GM12864 (cell line): ENCODE measurements at regions not wholly inside any gene's neighbourhood (a gene's known extent, or its start where the extent isn't known, plus 50 kb on each side); places are given as distances from the start of the nearest gene placed in this dataset.

Experiments used
- DNase-seq: peaks from one replicate; pipeline ENCODE4 v3.0.0-alpha.2; 2011; ENCODE audit warnings: low read depth
- H3K4me3 ChIP-seq: 2 replicates; pipeline ENCODE4 v1.5.1; 2011; ENCODE audit warnings: mild to moderate bottlenecking, low read depth, low read length, control low read depth
- TF ChIP-seq, protein P1 (sequence below): IDR thresholded peaks from 2 replicates; pipeline ENCODE4 v1.5.1; 2011; ENCODE audit warnings: low read depth, mild to moderate bottlenecking, moderate library complexity, low read length, control low read depth, inconsistent platforms; ENCODE audit errors: missing control alignments

DNA sequence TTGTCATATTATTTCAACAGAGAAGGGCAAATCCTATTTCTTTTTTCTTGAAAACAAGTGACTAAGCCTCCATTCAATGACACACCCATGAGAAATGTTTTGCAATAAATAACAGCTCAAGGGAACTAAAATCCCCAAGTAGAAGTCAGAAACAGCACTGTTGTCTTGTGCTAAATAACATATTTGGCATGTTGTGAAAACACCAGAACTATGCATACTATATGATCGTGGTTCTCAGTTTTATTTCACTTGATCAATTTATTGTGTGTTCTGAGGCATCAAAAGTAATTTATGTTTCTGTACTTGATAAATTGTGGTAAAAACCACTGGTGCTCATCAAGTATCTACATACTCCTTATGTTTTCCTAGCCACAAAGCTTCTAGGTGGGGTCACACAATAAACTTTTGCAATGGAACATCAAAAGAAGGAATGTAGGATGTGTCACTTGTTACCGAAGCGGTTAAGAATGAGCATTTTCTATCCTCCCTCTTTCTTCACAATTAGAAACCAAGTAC, 691.7 kb upstream of the CBLB start:
- H3K4me3 ChIP-seq: no peak overlapping the region
- DNase-seq: no peak
- TF ChIP-seq, protein P1, sequence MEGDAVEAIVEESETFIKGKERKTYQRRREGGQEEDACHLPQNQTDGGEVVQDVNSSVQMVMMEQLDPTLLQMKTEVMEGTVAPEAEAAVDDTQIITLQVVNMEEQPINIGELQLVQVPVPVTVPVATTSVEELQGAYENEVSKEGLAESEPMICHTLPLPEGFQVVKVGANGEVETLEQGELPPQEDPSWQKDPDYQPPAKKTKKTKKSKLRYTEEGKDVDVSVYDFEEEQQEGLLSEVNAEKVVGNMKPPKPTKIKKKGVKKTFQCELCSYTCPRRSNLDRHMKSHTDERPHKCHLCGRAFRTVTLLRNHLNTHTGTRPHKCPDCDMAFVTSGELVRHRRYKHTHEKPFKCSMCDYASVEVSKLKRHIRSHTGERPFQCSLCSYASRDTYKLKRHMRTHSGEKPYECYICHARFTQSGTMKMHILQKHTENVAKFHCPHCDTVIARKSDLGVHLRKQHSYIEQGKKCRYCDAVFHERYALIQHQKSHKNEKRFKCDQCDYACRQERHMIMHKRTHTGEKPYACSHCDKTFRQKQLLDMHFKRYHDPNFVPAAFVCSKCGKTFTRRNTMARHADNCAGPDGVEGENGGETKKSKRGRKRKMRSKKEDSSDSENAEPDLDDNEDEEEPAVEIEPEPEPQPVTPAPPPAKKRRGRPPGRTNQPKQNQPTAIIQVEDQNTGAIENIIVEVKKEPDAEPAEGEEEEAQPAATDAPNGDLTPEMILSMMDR: no peak

DNA sequence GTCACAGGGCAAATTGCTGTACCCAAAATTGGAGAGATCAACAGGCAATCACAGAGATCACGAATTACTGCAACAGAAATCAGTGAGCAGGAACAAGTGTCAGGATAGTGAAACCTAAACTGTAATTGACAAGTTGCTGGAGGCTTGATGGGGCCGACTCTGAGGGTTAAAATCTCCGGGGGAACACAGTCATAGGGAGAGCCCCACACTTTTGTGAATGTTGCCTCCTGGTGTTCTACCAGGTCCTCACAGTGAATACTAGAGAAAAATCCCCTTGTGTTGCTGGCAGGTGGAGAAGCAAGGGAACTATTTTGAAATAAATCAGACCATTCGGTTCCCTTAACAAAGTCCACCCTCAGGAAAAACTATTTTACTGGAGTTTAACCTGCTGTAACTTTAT, 697.5 kb upstream of the CBLB start:
- H3K4me3 ChIP-seq: no peak overlapping the region
- DNase-seq: peak; percentile 53
- TF ChIP-seq, protein P1: peak; percentile 47

DNA sequence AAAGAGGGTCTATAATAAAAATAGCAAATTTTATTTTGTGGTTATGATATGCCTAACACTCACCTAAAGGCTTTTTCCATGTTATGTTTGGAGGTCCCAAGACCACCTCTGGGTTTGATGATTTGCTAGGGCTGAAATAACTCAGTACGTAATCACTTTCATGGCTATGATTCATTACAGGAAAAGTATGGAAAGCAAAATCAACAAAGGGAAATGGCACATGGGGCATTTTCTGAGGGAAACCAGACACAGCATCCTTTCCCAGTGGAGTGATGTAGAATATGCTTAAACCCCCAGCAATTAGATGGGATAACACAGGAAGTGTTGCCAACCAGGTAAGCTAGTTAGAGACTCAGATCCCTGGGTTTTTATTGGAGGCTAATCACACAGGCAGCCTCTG, 701.6 kb upstream of the CBLB start:
- no peak overlapping the region for H3K4me3 ChIP-seq
- no peak for DNase-seq

DNA sequence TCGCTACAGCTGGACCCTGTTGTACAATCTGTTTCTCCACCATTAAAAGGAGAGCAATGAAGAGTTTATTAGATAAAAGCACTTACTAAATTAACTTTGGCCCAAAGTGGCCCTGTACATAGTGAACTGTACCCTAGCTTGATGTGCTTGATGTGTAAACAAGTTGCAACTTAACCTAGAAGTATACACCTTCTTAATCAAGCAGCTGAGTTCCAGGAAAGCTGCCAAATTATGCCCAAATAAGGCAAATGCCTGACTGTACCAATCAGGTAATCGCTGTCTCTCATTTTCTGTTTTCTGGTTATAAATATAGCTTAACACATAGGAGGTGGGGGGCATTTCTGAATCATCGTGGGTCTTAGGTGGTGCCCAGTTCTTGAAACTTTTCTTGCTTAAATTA, 704.8 kb upstream of the CBLB start:
- no peak for DNase-seq
- no peak overlapping the region for H3K4me3 ChIP-seq
- TF ChIP-seq, protein P1: no peak

More for the DNA sequence above, 701.6 kb upstream of the CBLB start:
- TF ChIP-seq, protein P1: no peak

DNA sequence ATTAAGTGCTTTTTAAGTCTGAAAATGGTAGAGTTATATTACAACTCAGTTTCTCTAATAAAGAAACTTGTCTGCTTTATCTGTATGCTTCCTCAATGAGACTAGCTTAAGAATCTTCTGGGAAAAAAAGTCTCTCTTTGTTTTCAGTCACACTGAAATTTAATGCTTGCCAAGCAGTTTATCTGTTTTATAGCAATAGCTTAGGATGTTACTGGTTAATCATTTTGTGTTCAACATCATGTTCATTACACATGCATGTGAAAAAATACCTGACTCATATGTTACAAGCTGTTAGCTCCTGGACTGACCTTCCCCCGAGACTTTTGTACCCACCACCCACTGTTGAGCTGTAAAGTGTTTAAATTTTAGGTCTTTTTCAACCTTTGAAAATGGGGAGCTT, 706.2 kb upstream of the CBLB start:
- TF ChIP-seq, protein P1: no peak
- no peak overlapping the region for H3K4me3 ChIP-seq
- DNase-seq: no peak

DNA sequence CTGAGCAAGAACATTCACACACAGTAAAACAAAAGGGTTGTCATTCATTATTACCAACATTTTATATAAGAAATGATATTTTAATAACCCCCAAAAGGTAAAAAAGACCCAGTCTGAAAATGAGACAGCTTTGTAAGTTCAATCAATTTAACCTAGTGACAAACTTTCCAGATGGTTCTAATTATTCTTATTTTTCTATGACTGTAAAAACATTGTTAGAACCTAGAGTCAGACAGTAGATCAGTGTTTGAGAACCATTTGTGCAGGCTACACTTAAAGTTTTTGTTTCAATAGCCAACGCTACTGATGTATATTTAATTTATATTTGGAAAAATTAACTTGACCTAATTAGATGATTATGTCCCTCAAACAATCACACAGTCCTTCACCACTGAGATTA, 708.4 kb upstream of the CBLB start:
- DNase-seq: no peak
- no peak overlapping the region for H3K4me3 ChIP-seq
- TF ChIP-seq, protein P1: no peak

DNA sequence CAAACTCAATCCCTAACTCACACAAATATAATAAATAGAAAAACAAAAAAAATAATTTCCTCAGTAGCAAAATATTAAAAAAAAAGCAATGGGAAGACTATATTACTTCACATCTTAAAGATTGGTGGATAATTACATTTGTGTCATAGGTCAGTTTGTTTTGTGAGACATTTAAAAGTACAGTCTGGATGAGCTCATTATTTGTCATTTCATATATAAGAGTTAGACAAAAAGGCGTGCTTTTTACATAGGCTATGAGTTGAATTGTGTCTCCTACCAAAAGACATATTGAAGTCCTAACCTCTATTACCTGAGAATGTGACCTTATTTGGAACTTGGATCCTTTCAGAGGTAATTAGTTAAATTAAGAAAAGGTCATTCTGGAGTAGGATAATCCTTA, 710.1 kb upstream of the CBLB start:
- H3K4me3 ChIP-seq: no peak overlapping the region
- TF ChIP-seq, protein P1: no peak
- DNase-seq: no peak
